ENCODE measurements at regions not wholly inside any gene's neighbourhood (a gene's known extent, or its start where the extent isn't known, plus 50 kb on each side); places are given as distances from the start of the nearest gene placed in this dataset.

DNA sequence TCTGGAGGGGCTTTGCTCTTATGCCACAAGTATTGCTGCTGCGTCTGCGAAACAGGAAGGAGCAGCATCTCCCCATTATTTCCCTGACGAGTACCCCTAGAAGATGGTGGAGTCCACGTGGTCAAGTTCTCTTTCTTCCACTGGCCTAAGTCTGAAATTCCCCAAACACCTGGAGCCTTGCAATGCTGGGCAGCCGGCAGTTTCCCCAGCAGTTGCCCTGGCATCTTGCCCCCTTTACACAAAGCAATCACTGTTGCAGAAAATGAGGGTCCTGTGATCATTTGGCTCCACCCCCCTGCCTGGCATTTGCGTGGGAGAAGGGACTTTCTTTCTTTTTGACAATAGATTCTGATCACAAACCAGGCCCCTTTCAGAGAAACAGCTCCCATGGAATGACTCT lies 56.9 kb downstream of the FOS start:
- Mint-ChIP-seq H3K36me3 (ENCODE audit: low read depth) (no peaks in the 10 kb centered on the region), H3K27me3 (ENCODE audit: insufficient read depth, low read depth, poor library complexity) (no peaks in the 10 kb centered on the region), H3K4me1 (peaks cover 11% of the 10 kb centered on the region; the same call in 2 of the 3 replicates), H3K27ac (no peak overlapping the region), H3K9me3 (peaks cover 15% of the 10 kb centered on the region; the same call in 2 of the 3 replicates), H3K4me3 (no peak overlapping the region)
- TF ChIP-seq ZNF462 (CRISPR knock-in tag; IDR thresholded peaks at IDR 0.05), result no peak
- no peak for TF ChIP-seq JUNB (IDR thresholded peaks at IDR 0.05; ENCODE audit: unreplicated experiment)
- TF ChIP-seq, protein P1, sequence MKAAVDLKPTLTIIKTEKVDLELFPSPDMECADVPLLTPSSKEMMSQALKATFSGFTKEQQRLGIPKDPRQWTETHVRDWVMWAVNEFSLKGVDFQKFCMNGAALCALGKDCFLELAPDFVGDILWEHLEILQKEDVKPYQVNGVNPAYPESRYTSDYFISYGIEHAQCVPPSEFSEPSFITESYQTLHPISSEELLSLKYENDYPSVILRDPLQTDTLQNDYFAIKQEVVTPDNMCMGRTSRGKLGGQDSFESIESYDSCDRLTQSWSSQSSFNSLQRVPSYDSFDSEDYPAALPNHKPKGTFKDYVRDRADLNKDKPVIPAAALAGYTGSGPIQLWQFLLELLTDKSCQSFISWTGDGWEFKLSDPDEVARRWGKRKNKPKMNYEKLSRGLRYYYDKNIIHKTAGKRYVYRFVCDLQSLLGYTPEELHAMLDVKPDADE (IDR thresholded peaks at IDR 0.05), result no peak
- no peak for TF ChIP-seq POLR2AphosphoS5 (IDR thresholded peaks at IDR 0.05; ENCODE audit: low read depth)
- TF ChIP-seq ZNF331 (CRISPR knock-in tag; IDR thresholded peaks at IDR 0.05; ENCODE audit: low read depth), result no peak
- no peak for TF ChIP-seq EZH2 (IDR thresholded peaks at IDR 0.05; ENCODE audit: low read depth, unreplicated experiment)
- no peak for TF ChIP-seq STAT1 (IDR thresholded peaks at IDR 0.05; ENCODE audit: unreplicated experiment)
- Histone ChIP-seq H3K4me3 (no peak overlapping the region), H3K4me2 (no peak overlapping the region), H3K27me3 (ENCODE audit: insufficient read depth) (no peaks in the 10 kb centered on the region), H3K36me3 (ENCODE audit: insufficient read depth) (no peaks in the 10 kb centered on the region), H3K27ac (ENCODE audit: low read depth) (no peak overlapping the region), H3K79me2 (replicated peaks; ENCODE audit: insufficient read depth) (no peaks in the 10 kb centered on the region), H3F3A (replicated peaks; ENCODE audit: low read depth) (no peaks in the 10 kb centered on the region), H3K9me2 (ENCODE audit: insufficient read depth) (peaks cover 4% of the 10 kb centered on the region; the same call in 1 of the 2 replicates), H3K4me1 (ENCODE audit: insufficient read depth) (peaks cover 6% of the 10 kb centered on the region), H2AFZ (0 out of 2 replicates have a peak overlapping the region, but pooled peaks have one; percentile 18), H4K20me1 (replicated peaks; ENCODE audit: insufficient read depth) (no peaks in the 10 kb centered on the region)
- DNase-seq (ENCODE audit: low spot score), result no peak
- ATAC-seq, result no peak
